GM12878 (cell line): ENCODE measurements at regions not wholly inside any gene's neighbourhood (a gene's known extent, or its start where the extent isn't known, plus 50 kb on each side); places are given as distances from the start of the nearest gene placed in this dataset.

Experiments
- ATAC-seq: fragments of 200-7000 bp; cut with Tn5 transposase; 3 replicates; pipeline ENCODE4 v1.9.1; 2020; ENCODE audit warnings: mild to moderate bottlenecking, moderate library complexity
- BruUV-seq: library from RNA; stranded (reverse); fragments of 400-500 nt; replicated peaks from 2 replicates; lab custom pipeline; 2021; lab: Mats Ljungman, UMichigan
- CTCF ChIA-PET: fragments of 300-600 bp; sonication (Branson Sonifier 250); formaldehyde crosslinking; extraction: SDS; loops from one replicate; lab custom pipeline; 2021; ENCODE audit warnings: inconsistent platforms; lab: Yijun Ruan, JAX
- POLR2A ChIA-PET: fragments of 350-600 bp; formaldehyde crosslinking; extraction: SDS; loops from one replicate; lab custom pipeline; 2021; ENCODE audit warnings: inconsistent platforms; lab: Charles Lee
- RAD21 ChIA-PET: fragments of 300-600 bp; sonication (Branson Sonifier 250); formaldehyde crosslinking; loops from one replicate; lab custom pipeline; 2023; ENCODE audit warnings: antibody characterized with exemption; ENCODE audit not compliant: unreplicated experiment; lab: Charles Lee
- SMC1A ChIA-PET: fragments of 300-600 bp; sonication (Branson Sonifier 250); formaldehyde crosslinking; loops from one replicate; lab custom pipeline; 2023; ENCODE audit not compliant: unreplicated experiment, uncharacterized antibody; lab: Charles Lee
- DNase-seq: peaks from one replicate; pipeline ENCODE4 v3.0.0-alpha.2; 2011; ENCODE audit warnings: low read depth, low spot score
- FAIRE-seq: peaks from 3 replicates; lab custom pipeline; 2011; peaks lifted over from hg19 to GRCh38; lab: Jason Lieb, UNC
- H2AFZ ChIP-seq: 2 replicates; pipeline ENCODE4 v1.6.0; 2011; ENCODE audit warnings: low read depth, low read length, control low read depth; ENCODE audit not compliant: control insufficient read depth
- H3K27ac ChIP-seq: 2 replicates; pipeline ENCODE4 v1.5.1; 2011; ENCODE audit warnings: control low read depth; ENCODE audit not compliant: control insufficient read depth, insufficient read depth
- H3K27me3 ChIP-seq, 2 experiments: replicated peaks in 1 of 2; 2 replicates each; pipeline versions ENCODE4 v1.6.0 to v1.6.1; 2011; ENCODE audit warnings: low read length in 1 of 2; ENCODE audit not compliant: control insufficient read depth in 2 of 2, insufficient read depth in 2 of 2
- H3K36me3 ChIP-seq, 2 experiments: 2 replicates each; pipeline ENCODE4 v1.5.1; 2011; ENCODE audit warnings: low read length in 1 of 2; ENCODE audit not compliant: control insufficient read depth in 2 of 2, insufficient read depth in 2 of 2
- H3K4me1 ChIP-seq: 2 replicates; pipeline ENCODE4 v1.6.1; 2011; ENCODE audit warnings: mild to moderate bottlenecking, low read length, moderate library complexity, mixed read lengths; ENCODE audit not compliant: control insufficient read depth, insufficient read depth
- H3K4me2 ChIP-seq: 2 replicates; pipeline ENCODE4 v1.6.0; 2011; ENCODE audit warnings: control low read depth; ENCODE audit not compliant: control insufficient read depth, insufficient read depth
- H3K4me3 ChIP-seq: fragments of 200-600 bp; sonication (generic); 2 replicates; pipeline ENCODE4 v1.5.1; 2016
- H3K79me2 ChIP-seq: 2 replicates; pipeline ENCODE4 v1.6.0; 2011; ENCODE audit warnings: low read length; ENCODE audit not compliant: control insufficient read depth, insufficient read depth
- H3K9ac ChIP-seq: 2 replicates; pipeline ENCODE4 v1.8.0; 2011; ENCODE audit warnings: low read length, control low read depth, mixed read lengths; ENCODE audit not compliant: control insufficient read depth, insufficient read depth
- H3K9me3 ChIP-seq: replicated peaks from 3 replicates; pipeline ENCODE4 v1.5.1; 2011; ENCODE audit warnings: mild to moderate bottlenecking, low read length; ENCODE audit not compliant: control insufficient read depth, insufficient read depth
- H4K20me1 ChIP-seq: 2 replicates; pipeline ENCODE4 v1.6.0; 2011; ENCODE audit not compliant: control insufficient read depth, insufficient read depth
- ETV6 ChIP-seq, 2 experiments: fragments of 450-650 bp in 1 of 2; IDR thresholded peaks in 1 of 2; conservative IDR thresholded peaks in 1 of 2; 2 replicates each; pipeline ENCODE4 v1.6.1; 2014; ENCODE audit warnings: antibody characterized with exemption in 1 of 2, borderline replicate concordance in 1 of 2, low read depth in 1 of 2, mild to moderate bottlenecking in 1 of 2, moderate library complexity in 1 of 2
- EZH2 ChIP-seq: IDR thresholded peaks from 2 replicates; pipeline ENCODE4 v1.6.1; 2012; ENCODE audit warnings: low read depth, mild to moderate bottlenecking, control low read depth, inconsistent platforms, low read length, borderline replicate concordance; ENCODE audit not compliant: control insufficient read depth
- KLF5 ChIP-seq: fragments of 450-650 bp; IDR thresholded peaks from 2 replicates; pipeline ENCODE4 v1.6.1; 2014; ENCODE audit warnings: mild to moderate bottlenecking; ENCODE audit not compliant: partially characterized antibody
- WGBS: methylation state at CpG from one replicate; pipeline ENCODE4 v1.1.6; 2016; ENCODE audit warnings: low lambda C conversion rate; ENCODE audit not compliant: insufficient replicate concordance, insufficient coverage; ENCODE audit errors: missing lambda C conversion rate; 5-methylcytosine and 5-hydroxymethylcytosine counted together
- in situ Hi-C: fragments of 300-500 bp; cut with MboI; formaldehyde crosslinking; loops from 9 replicates; pipeline ENCODE4 v1.14.3; 2018; ENCODE audit warnings: mixed read lengths
- intact Hi-C: fragments of 100-400 bp; cut with micrococcal nuclease; formaldehyde crosslinking; loops from one replicate; pipeline ENCODE4 v1.14.2; 2022; ENCODE audit not compliant: unreplicated experiment
- TF ChIP-seq, protein P1 (sequence below): fragments of 450-650 bp; IDR thresholded peaks from 2 replicates; pipeline ENCODE4 v1.6.1; 2016; ENCODE audit warnings: mild to moderate bottlenecking, moderate library complexity, borderline replicate concordance

DNA sequence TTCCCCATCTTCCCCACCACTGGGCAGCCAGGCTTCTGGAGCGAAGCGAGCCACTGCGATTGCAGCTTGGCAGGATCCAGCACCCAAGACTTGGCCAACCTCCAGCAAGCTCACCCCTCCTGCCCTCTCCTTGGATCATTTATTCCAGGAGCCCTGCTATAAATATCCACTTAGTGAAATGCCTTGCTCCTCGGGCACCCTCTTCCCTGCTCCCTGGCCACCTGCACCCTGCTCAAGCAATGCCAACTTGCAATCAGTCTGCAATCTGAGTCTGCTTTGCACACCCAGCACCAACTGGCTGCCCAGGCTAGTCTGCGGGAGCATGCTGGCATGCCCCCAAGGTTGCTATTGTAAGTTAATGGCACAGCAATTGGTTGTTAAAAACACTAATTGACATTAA, 666.0 kb downstream of the MED13L start:
- Histone ChIP-seq H3K9ac (no peak overlapping the region), H3K27ac (no peak overlapping the region), H3K4me3 (no peak overlapping the region), H3K4me1 (no peaks in the 10 kb centered on the region), H3K36me3 (no peaks in the 10 kb centered on the region), H3K4me2 (no peak overlapping the region), H3K9me3 (no peaks in the 10 kb centered on the region), H4K20me1 (no peaks in the 10 kb centered on the region), H2AFZ (no peak overlapping the region), H3K79me2 (no peaks in the 10 kb centered on the region), H3K27me3 (no peaks in the 10 kb centered on the region)
- intact Hi-C loops = no loop called here
- BruUV-seq = no TSS peak
- POLR2A ChIA-PET = no interaction called here
- FAIRE-seq = no peak
- no peak for TF ChIP-seq ETV6 (conservative IDR thresholded peaks at IDR 0.05 in 1 of 2, IDR thresholded peaks at IDR 0.05 in 1 of 2; ENCODE audit: borderline replicate concordance in 1 of 2, low read depth in 1 of 2)
- no peak for TF ChIP-seq KLF5
- TF ChIP-seq, protein P1, sequence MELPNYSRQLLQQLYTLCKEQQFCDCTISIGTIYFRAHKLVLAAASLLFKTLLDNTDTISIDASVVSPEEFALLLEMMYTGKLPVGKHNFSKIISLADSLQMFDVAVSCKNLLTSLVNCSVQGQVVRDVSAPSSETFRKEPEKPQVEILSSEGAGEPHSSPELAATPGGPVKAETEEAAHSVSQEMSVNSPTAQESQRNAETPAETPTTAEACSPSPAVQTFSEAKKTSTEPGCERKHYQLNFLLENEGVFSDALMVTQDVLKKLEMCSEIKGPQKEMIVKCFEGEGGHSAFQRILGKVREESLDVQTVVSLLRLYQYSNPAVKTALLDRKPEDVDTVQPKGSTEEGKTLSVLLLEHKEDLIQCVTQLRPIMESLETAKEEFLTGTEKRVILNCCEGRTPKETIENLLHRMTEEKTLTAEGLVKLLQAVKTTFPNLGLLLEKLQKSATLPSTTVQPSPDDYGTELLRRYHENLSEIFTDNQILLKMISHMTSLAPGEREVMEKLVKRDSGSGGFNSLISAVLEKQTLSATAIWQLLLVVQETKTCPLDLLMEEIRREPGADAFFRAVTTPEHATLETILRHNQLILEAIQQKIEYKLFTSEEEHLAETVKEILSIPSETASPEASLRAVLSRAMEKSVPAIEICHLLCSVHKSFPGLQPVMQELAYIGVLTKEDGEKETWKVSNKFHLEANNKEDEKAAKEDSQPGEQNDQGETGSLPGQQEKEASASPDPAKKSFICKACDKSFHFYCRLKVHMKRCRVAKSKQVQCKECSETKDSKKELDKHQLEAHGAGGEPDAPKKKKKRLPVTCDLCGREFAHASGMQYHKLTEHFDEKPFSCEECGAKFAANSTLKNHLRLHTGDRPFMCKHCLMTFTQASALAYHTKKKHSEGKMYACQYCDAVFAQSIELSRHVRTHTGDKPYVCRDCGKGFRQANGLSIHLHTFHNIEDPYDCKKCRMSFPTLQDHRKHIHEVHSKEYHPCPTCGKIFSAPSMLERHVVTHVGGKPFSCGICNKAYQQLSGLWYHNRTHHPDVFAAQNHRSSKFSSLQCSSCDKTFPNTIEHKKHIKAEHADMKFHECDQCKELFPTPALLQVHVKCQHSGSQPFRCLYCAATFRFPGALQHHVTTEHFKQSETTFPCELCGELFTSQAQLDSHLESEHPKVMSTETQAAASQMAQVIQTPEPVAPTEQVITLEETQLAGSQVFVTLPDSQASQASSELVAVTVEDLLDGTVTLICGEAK = no peak
- TF ChIP-seq EZH2 = no peak
- RAD21 ChIA-PET = no interaction called here
- no peak for ATAC-seq
- in situ Hi-C loops = no loop called here
- SMC1A ChIA-PET = no interaction called here
- CTCF ChIA-PET = no interaction called here
- WGBS = 46% methylated on average over 5 of the region's 5 CpGs
- DNase-seq = no peak
